GM12878 (cell line): ENCODE measurements at regions not wholly inside any gene's neighbourhood (a gene's known extent, or its start where the extent isn't known, plus 50 kb on each side); places are given as distances from the start of the nearest gene placed in this dataset.

Experiments used
- BCL11A ChIP-seq: IDR thresholded peaks from 2 replicates; pipeline ENCODE4 v1.6.1; 2011; ENCODE audit warnings: low read depth, low read length
- CBX3 ChIP-seq: fragments of 200-600 bp; sonication (generic); IDR thresholded peaks from 2 replicates; pipeline ENCODE4 v1.6.1; 2016; ENCODE audit warnings: low read depth, borderline replicate concordance
- HDGF ChIP-seq: fragments of 450-650 bp; IDR thresholded peaks from 2 replicates; pipeline ENCODE4 v1.6.1; 2016; ENCODE audit warnings: antibody characterized with exemption
- IKZF1 ChIP-seq: fragments of 450-650 bp; conservative IDR thresholded peaks from 2 replicates; pipeline ENCODE4 v1.6.1; 2017; ENCODE audit warnings: antibody characterized with exemption, mild to moderate bottlenecking
- IKZF2 ChIP-seq, 2 experiments: fragments of 450-650 bp; IDR thresholded peaks; 2 replicates each; pipeline ENCODE4 v1.6.1; 2017; ENCODE audit warnings: mild to moderate bottlenecking in 2 of 2, moderate library complexity in 2 of 2
- IRF4 ChIP-seq: IDR thresholded peaks from 2 replicates; pipeline ENCODE4 v1.6.1; 2011; ENCODE audit warnings: low read depth, low read length
- MTA3 ChIP-seq: IDR thresholded peaks from 2 replicates; pipeline ENCODE4 v1.6.1; 2012; ENCODE audit warnings: low read length, inconsistent platforms, borderline replicate concordance
- NBN ChIP-seq: fragments of 450-650 bp; IDR thresholded peaks from 2 replicates; pipeline ENCODE4 v1.6.1; 2016
- RELB ChIP-seq: fragments of 450-650 bp; IDR thresholded peaks from 2 replicates; pipeline ENCODE4 v1.6.1; 2017; ENCODE audit warnings: low read depth, mild to moderate bottlenecking, moderate library complexity
- SIN3A ChIP-seq: IDR thresholded peaks from 2 replicates; pipeline ENCODE4 v1.6.1; 2012; ENCODE audit warnings: low read depth, low read length, improper control_type of control experiment
- SIX5 ChIP-seq: IDR thresholded peaks from 2 replicates; pipeline ENCODE4 v1.6.1; 2011; ENCODE audit warnings: mild to moderate bottlenecking, low read depth, low read length, moderate library complexity; ENCODE audit not compliant: severe bottlenecking
- SKIL ChIP-seq: fragments of 450-650 bp; IDR thresholded peaks from 2 replicates; pipeline ENCODE4 v1.6.1; 2017; ENCODE audit warnings: mild to moderate bottlenecking, low read depth, inconsistent platforms; ENCODE audit not compliant: poor library complexity, severe bottlenecking
- SRF ChIP-seq, 2 experiments: IDR thresholded peaks; 2 replicates each; pipeline ENCODE4 v1.6.1; 2011; ENCODE audit warnings: low read depth in 2 of 2, low read length in 2 of 2, mild to moderate bottlenecking in 1 of 2, moderate library complexity in 1 of 2
- SUPT20H ChIP-seq: IDR thresholded peaks from 2 replicates; pipeline ENCODE4 v1.6.1; 2011; ENCODE audit warnings: low read depth, mild to moderate bottlenecking, low read length, moderate library complexity, borderline replicate concordance; ENCODE audit not compliant: control insufficient read depth
- YY1 ChIP-seq: IDR thresholded peaks from 2 replicates; pipeline ENCODE4 v1.6.1; 2011; ENCODE audit warnings: low read depth, mild to moderate bottlenecking, low read length
- TF ChIP-seq, protein P1 (sequence below): fragments of 150-350 bp; IDR thresholded peaks from 2 replicates; pipeline ENCODE4 v1.6.1; 2016; ENCODE audit warnings: low read depth, low read length
- TF ChIP-seq, protein P2 (sequence below): fragments of 450-650 bp; IDR thresholded peaks from 2 replicates; pipeline ENCODE4 v1.6.1; 2014; ENCODE audit warnings: mild to moderate bottlenecking
- TF ChIP-seq, protein P3 (sequence below): fragments of 150-350 bp; IDR thresholded peaks from 2 replicates; pipeline ENCODE4 v1.6.1; 2014; ENCODE audit warnings: mild to moderate bottlenecking, low read depth, low read length

DNA sequence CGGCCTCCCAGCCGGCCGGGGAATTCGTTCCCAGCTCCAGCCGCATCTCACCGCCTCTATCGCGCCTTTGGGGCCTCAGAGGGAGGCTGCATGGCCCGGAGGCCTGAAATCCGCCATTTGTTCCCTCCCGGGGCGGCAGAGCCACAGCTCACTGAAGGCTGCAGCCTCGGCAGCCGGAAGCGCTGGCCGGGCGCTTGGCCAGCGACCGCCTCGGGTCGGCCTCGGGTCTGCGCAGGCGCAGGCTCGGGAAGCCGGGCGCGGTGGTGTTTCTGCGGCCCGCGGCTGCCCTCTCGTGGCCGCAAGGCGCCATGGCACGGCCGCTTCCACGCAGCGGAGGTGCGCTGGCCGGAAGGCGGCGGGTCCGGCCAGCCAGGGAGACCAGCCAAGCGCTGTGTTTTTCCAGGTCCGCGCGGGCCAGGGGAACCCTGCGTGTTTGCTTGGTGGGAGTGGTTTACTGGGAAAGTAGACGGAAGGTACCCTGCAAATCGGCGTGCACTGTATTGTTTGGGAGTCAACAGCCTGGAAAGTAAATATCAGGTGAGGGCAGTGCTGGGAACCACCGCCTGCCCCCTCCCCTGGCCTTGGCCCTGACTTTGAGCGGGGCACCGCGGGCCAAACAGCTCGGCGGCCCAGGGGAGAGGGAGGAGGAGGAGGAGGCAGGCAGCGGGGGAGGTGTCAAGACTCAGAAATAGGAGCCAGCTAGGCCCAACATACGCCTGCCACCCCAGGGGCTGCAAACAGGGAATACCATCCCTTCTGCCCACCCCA is 52.7 kb upstream of the CD34 start (continued):
- TF ChIP-seq NBN = 0 out of 2 replicates have a peak, but pooled peaks have one; percentile 54
- no peak for TF ChIP-seq SIN3A
- no peak for TF ChIP-seq SRF (IDR thresholded peaks at IDR 0.05; ENCODE audit: low read depth in 2 of 2, low read length in 2 of 2)
- TF ChIP-seq, protein P1, sequence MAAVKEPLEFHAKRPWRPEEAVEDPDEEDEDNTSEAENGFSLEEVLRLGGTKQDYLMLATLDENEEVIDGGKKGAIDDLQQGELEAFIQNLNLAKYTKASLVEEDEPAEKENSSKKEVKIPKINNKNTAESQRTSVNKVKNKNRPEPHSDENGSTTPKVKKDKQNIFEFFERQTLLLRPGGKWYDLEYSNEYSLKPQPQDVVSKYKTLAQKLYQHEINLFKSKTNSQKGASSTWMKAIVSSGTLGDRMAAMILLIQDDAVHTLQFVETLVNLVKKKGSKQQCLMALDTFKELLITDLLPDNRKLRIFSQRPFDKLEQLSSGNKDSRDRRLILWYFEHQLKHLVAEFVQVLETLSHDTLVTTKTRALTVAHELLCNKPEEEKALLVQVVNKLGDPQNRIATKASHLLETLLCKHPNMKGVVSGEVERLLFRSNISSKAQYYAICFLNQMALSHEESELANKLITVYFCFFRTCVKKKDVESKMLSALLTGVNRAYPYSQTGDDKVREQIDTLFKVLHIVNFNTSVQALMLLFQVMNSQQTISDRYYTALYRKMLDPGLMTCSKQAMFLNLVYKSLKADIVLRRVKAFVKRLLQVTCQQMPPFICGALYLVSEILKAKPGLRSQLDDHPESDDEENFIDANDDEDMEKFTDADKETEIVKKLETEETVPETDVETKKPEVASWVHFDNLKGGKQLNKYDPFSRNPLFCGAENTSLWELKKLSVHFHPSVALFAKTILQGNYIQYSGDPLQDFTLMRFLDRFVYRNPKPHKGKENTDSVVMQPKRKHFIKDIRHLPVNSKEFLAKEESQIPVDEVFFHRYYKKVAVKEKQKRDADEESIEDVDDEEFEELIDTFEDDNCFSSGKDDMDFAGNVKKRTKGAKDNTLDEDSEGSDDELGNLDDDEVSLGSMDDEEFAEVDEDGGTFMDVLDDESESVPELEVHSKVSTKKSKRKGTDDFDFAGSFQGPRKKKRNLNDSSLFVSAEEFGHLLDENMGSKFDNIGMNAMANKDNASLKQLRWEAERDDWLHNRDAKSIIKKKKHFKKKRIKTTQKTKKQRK = no peak
- no peak for TF ChIP-seq MTA3
- TF ChIP-seq CBX3 = no peak
- TF ChIP-seq IKZF2 (IDR thresholded peaks at IDR 0.05) = no peak
- TF ChIP-seq RELB = no peak
- no peak for TF ChIP-seq SUPT20H
- no peak for TF ChIP-seq BCL11A
- TF ChIP-seq, protein P2, sequence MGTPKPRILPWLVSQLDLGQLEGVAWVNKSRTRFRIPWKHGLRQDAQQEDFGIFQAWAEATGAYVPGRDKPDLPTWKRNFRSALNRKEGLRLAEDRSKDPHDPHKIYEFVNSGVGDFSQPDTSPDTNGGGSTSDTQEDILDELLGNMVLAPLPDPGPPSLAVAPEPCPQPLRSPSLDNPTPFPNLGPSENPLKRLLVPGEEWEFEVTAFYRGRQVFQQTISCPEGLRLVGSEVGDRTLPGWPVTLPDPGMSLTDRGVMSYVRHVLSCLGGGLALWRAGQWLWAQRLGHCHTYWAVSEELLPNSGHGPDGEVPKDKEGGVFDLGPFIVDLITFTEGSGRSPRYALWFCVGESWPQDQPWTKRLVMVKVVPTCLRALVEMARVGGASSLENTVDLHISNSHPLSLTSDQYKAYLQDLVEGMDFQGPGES = no peak
- TF ChIP-seq YY1 = peak; percentile 90
- no peak for TF ChIP-seq SIX5
- TF ChIP-seq SKIL = no peak
- no peak for TF ChIP-seq IRF4
- no peak for TF ChIP-seq HDGF
- peak; percentile 83 for TF ChIP-seq IKZF1
- TF ChIP-seq, protein P3, sequence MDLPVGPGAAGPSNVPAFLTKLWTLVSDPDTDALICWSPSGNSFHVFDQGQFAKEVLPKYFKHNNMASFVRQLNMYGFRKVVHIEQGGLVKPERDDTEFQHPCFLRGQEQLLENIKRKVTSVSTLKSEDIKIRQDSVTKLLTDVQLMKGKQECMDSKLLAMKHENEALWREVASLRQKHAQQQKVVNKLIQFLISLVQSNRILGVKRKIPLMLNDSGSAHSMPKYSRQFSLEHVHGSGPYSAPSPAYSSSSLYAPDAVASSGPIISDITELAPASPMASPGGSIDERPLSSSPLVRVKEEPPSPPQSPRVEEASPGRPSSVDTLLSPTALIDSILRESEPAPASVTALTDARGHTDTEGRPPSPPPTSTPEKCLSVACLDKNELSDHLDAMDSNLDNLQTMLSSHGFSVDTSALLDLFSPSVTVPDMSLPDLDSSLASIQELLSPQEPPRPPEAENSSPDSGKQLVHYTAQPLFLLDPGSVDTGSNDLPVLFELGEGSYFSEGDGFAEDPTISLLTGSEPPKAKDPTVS = no peak
